ENCODE measurements at regions not wholly inside any gene's neighbourhood (a gene's known extent, or its start where the extent isn't known, plus 50 kb on each side); places are given as distances from the start of the nearest gene placed in this dataset.
"Not testable (repeated sequence)": the region's sequence is repeated elsewhere in the genome, so short reads cannot be mapped to it uniquely, and the experiment has no call there.

DNA sequence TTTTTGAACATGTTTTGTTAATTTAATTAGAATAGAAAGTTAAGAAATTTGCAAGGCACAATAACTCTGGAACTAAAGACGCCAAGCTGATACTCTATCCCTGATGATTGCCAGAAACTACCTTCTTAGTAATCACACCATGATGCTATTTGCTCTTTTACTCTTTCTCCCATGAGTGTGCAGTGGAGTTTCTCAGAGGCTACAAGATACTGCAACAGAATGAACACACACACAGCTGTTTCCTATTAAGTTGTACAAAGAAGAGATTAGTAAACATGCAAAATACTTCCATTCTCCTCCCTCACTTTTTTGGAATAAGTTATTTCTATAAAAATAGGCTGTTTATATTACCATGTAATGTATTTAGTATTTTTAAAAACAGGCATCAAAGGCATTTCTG lies 1367.5 kb downstream of the AACS start:
- peak; percentile 35 for DNase-seq (ENCODE audit: low read depth)
- TF ChIP-seq, protein P1, sequence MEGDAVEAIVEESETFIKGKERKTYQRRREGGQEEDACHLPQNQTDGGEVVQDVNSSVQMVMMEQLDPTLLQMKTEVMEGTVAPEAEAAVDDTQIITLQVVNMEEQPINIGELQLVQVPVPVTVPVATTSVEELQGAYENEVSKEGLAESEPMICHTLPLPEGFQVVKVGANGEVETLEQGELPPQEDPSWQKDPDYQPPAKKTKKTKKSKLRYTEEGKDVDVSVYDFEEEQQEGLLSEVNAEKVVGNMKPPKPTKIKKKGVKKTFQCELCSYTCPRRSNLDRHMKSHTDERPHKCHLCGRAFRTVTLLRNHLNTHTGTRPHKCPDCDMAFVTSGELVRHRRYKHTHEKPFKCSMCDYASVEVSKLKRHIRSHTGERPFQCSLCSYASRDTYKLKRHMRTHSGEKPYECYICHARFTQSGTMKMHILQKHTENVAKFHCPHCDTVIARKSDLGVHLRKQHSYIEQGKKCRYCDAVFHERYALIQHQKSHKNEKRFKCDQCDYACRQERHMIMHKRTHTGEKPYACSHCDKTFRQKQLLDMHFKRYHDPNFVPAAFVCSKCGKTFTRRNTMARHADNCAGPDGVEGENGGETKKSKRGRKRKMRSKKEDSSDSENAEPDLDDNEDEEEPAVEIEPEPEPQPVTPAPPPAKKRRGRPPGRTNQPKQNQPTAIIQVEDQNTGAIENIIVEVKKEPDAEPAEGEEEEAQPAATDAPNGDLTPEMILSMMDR (IDR thresholded peaks at IDR 0.05; ENCODE audit: control insufficient read depth, insufficient read depth, low read depth, low read length, missing control alignments), result no peak
- H3K4me3 ChIP-seq (ENCODE audit: control insufficient read depth, low read depth, low read length), result no peak overlapping the region

DNA sequence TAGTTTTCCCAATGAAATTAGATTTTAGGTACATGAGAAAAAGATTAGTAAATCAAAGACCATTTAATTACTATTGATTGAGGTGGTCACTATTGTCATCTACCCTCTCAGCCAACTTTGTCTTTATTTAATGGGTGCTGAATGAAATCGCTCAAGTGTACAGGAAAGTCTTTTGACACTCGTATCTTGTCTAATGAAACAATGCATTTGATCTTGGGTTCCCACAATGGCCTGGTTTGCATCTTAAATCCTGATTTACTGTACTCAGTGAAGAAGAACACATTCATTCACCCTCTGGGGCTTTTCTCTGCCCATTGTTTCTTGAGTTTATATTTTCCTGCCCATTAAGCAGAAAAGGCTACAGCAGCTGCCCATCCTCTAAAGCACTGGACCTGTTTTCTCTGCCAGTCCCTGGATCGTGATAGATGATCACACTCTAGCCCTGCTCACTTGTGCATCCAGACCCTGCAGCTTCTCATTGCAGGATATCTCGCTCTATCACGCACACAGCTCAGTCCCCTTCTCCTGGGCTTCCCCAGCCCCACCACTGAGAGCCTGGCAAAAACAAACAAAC lies 1369.3 kb downstream of the AACS start:
- no peak overlapping the region for H3K4me3 ChIP-seq (ENCODE audit: control insufficient read depth, low read depth, low read length)
- TF ChIP-seq, protein P1 (IDR thresholded peaks at IDR 0.05; ENCODE audit: control insufficient read depth, insufficient read depth, low read depth, low read length, missing control alignments), result no peak
- DNase-seq (ENCODE audit: low read depth), result no peak

DNA sequence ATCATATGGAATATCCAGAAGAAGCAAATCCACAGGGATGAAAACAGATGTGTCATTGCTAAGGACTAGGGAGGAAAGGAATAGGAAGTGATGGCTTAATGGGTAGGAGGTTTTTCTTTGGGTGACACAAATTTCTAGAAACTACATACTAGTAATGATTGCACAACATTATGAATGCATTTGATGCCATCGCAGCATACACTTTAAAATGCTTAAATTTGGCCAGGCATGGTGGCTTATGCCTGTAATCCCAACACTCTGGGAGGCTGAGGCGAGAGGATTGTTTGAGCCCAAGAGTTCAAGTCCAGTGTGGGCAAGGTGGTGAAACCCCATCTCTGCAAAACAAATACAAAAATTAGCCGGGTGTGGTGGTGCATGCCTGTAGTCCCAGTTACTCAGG lies 1370.8 kb downstream of the AACS start:
- no peak overlapping the region for H3K4me3 ChIP-seq (ENCODE audit: control insufficient read depth, low read depth, low read length)
- TF ChIP-seq, protein P1 (IDR thresholded peaks at IDR 0.05; ENCODE audit: control insufficient read depth, insufficient read depth, low read depth, low read length, missing control alignments), result no peak
- no peak for DNase-seq (ENCODE audit: low read depth)

DNA sequence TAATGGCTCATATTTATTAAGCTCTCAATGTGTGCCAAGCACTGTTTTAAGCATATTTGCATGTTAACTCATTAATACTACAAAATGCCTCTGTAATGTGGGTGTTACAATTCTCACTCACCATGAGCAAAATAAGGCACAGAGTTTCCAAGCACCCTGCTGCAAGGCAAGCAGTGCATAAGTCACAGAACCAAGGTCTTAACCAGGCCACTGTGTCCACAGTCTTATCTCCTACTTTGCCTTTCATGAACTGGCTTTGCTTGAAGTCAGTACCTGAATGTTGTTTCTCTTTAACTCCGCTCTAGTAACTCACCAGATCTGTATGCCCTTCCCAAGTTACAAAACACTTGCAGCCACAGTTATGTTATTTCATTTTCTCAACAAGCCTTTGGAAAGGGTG lies 1372.7 kb downstream of the AACS start:
- DNase-seq (ENCODE audit: low read depth), result no peak
- TF ChIP-seq, protein P1 (IDR thresholded peaks at IDR 0.05; ENCODE audit: control insufficient read depth, insufficient read depth, low read depth, low read length, missing control alignments), result no peak
- H3K4me3 ChIP-seq (ENCODE audit: control insufficient read depth, low read depth, low read length), result no peak overlapping the region

DNA sequence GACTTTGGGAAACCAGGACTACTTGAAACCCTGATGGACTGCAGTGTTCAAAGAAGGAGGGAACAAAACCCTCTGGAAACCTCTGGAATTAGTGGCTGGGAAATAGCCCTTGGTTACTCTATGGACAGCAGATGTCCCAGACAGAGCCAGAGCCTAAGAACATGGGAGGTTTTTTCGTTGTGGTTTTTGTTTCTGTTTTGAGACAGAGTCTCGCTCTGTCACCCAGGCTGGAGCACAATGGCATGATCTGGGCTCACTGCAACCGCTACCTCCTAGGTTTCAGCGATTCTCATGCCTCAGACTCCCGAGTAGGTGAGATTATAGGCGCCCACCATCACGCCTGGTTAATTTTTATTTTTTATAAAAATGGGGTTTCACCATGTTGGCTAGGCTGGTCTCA lies 1378.7 kb downstream of the AACS start:
- no peak overlapping the region for H3K4me3 ChIP-seq (ENCODE audit: control insufficient read depth, low read depth, low read length)
- DNase-seq (ENCODE audit: low read depth), result no peak
- TF ChIP-seq, protein P1 (IDR thresholded peaks at IDR 0.05; ENCODE audit: control insufficient read depth, insufficient read depth, low read depth, low read length, missing control alignments), result no peak

DNA sequence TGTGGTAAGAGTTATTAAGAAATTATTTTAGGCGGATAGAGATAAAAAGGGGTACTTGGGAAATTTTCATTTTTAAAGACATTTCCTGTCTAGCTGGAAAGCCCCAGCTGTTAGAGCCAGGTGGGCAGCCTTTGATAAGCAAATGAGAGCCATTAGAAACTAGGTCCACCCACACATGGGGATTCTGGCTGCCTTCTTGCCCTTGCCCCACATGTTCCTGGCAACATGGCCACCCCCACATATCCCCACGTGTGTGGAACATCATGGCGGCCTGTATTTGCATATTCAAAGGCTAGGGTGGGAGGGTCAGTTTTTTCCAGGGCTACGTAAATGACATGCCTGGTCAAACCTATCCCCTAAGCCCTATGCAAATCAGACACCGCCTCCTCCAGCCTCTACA lies 1382.1 kb downstream of the AACS start:
- TF ChIP-seq, protein P1 (IDR thresholded peaks at IDR 0.05; ENCODE audit: control insufficient read depth, insufficient read depth, low read depth, low read length, missing control alignments), result no peak
- DNase-seq (ENCODE audit: low read depth), result no peak

DNA sequence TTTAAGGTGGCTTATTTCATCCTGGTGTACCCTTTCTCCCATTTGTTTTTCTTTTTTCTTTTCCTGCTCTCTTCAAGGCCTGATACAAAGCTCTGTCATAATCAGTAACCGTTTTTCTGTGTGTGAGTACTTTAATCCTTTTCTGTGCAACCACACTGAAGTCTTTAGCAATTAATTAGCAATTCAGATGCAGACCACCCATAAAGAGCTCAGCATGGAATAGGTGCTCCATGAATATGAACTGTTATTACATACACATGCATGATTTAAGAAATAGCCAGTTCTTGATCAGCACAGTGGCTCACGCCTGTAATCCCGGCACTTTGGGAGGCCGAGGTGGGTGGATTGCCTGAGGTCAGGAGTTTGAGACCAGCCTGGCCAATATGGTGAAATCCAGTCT lies 1386.6 kb downstream of the AACS start:
- no peak for DNase-seq (ENCODE audit: low read depth)
- TF ChIP-seq, protein P1 (IDR thresholded peaks at IDR 0.05; ENCODE audit: control insufficient read depth, insufficient read depth, low read depth, low read length, missing control alignments), result no peak
- H3K4me3 ChIP-seq (ENCODE audit: control insufficient read depth, low read depth, low read length), result no peak overlapping the region

More for the DNA sequence above, 1382.1 kb downstream of the AACS start:
- H3K4me3 ChIP-seq (ENCODE audit: control insufficient read depth, low read depth, low read length), result no peak overlapping the region

DNA sequence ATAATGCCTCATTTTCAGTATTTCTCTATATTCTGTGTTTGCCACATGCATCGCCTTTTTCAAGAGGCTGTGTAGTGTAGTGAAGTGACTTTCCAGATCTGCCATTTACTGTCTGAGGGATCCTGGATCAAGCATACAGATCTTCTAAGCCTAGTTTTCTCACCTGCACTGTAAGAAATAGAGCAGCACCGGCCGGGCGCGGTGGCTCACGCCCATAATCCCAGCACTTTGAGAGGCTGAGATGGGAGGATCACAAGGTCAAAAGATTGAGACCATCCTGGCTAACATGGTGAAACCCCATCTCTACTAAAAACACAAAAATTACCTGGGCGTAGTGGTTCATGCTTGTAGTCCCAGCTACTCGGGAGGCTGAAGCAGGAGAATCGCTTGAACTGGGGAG lies 1387.5 kb downstream of the AACS start:
- DNase-seq (ENCODE audit: low read depth); H3K4me3 ChIP-seq (ENCODE audit: control insufficient read depth, low read depth, low read length): not testable (repeated sequence)
